UCSD-AML1 (cell line): ENCODE measurements at regions not wholly inside any gene's neighbourhood (a gene's known extent, or its start where the extent isn't known, plus 50 kb on each side); places are given as distances from the start of the nearest gene placed in this dataset.
"Not testable (repeated sequence)": the region's sequence is repeated elsewhere in the genome, so short reads cannot be mapped to it uniquely, and the experiment has no call there.

Experiments
- DNase-seq: peaks from one replicate; lab custom pipeline; 2025; ENCODE audit not compliant: unreplicated experiment; lab: John Stamatoyannopoulos, UW

DNA sequence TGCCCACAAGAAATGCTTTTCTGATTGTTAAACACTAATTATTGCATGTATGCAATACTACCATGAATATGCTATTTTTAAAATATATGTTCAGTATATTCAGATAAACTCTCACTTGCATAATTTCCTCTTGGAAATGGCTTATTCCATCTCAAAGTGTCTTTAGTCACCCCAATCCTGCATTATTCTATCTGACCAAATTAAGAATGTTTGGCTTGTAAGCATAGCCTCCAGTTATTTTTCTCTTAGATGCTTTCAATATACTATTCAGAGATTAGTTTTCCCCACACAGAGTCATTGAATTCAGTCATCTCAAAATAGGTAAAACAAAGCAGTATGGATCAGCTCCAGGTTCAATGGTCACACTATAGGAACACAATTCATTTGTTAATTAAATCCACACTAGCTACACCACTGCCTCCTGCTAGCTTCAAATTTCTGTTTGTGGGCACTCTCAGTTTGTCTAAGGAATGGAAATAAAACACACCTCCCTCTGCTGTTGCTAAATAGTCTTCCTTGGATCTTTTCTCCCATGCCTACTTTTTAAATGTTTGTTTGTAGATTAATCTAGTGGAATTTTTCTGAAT lies 134.6 kb upstream of the TBCA start:
- DNase-seq = no peak

DNA sequence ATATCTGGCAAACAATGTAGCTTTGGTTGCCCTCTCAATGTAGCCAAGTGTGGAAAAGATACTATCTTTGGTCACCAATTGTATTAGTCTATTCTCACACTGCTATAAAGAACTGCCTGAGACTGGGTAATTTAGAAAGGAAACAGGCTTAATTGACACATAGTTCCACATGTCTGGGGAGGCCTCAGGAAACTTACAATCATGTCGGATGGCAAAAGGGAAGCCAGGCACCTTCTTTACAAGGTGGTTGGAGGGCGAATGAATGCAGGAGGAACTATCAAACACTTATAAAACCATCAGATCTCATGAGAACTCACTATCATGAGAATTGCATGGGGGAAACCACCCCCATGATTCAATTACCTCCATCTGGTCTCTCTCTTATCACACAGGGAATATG lies 133.1 kb upstream of the TBCA start:
- no peak for DNase-seq

DNA sequence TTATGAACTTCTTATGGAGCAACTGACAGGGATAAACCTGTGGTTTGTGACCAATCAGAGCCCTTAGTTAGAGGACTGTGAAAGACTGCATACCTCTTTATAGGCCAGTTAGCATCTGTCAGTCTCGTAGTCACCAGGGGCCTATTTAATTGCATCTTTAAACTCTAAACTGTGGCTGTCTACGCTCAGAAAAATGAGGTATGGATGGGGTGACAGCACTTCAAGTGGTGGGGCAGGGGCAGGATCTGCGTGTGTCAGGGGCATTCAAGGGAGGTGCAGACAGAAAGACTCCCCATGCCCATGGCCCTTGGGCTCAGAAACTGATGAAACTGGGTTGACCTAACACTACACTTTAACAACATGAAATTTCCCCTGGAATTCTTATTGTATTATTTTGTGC lies 132.6 kb upstream of the TBCA start:
- DNase-seq = no peak

DNA sequence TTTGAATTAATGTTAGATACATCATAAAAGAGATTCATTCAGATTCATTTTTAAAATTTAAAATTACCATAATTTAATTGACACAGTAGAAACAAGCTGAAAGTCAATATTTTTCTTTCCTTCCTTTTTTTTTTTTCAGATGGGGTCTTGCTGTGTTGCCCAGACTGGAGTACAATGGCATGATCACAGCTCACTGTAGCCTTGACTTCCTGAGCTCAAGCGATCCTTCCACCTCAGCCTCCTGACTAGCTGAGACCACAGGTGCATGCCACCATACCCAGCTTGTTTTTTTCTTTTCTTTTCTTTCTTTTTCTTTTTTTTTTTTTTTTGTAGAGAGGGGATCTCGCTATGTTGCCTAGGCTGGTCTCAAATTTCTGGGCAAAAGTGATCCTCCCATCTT lies 131.6 kb upstream of the TBCA start:
- DNase-seq = no peak

DNA sequence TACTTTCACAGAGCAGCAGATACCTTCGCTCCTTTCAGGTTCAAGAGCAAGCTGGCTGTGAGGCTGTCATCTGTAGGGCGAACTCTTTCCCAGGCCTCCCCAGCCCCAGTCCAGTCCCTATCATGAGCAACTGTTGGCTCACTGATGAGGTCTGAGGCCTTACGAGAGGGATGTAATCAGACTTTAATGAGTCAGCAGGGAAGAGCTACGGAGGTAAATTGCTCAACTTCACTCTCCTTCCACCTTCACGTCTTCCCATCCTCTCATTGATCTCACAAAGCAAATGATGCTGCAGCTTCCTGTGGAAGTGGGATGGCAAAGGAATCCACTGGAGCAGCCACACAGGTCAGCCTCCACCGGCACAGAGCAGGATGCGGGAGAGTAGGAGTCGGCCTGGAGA lies 130.7 kb upstream of the TBCA start:
- no peak for DNase-seq

DNA sequence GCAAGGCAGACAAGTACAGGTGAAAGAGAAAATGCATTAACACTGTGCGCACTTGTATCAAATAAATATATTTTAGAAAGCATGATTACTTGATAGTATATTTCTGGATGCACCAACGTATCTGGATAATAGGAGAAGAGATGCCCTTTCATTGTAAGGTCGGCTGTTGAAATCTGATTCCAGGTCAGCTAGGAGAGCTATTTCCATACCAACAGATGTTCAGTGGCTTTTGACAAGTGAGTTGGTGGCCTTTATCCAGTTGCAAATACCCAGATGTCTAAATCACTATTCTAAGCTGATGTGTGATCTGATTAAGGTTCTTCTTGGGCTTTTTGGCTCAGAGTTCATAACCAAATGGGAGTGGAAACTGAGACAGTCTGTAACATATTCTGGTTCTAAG lies 128.2 kb upstream of the TBCA start:
- DNase-seq = no peak

DNA sequence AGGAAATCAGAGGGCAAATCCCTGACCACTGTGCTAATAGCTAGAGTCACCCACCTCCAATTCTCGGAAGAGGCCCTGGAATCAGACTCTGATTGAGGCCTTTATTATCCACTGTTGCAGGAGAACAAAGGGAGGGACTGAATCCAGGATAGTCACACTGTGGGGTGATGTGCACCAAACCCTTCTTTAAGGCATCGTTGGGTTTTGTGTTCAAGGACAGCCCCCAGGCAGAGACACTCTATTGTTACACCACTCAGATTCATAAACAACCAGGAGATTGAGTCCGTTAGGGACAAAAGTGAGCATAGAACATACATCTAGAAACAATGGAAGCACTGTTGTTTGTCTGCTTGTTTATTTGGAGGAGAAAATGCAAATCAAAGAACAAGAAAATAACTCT lies 124.6 kb upstream of the TBCA start:
- no peak for DNase-seq

DNA sequence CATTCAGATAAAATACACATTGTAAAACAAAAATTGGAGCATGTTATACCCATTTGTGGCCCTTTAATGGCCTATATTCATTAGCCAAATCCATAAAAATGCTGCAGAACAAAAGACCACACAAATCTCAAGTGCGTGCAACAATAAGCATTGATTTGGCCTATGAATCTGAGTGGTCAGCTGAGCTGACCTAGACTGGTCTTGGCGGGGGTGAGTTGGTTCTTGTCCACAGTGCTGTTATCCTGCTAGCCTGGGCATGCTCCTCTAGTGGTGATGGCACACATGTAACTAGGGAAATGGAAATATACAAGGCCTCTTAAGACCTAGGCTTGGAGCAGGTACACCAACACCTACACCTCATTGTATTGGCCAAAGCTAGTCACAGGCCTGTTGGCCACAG lies 122.2 kb upstream of the TBCA start:
- no peak for DNase-seq

DNA sequence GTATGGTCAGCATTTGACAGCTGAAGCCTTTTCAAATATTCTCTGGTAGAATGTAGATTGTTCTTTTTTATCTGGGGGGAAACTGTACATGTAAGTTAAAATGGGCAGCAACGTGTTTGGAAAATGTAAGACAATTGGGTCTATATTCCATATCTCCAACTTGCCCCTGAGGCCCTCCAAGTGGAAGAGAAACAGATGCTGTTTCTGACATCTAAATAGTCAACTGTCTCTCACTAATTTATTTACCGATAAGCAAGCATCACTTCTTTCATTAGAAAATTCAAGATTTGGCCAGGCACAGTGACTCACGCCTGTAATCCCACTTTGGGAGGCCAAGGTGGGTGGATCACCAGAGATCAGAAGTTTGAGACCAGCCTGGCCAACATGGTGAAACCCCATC lies 120.2 kb upstream of the TBCA start:
- DNase-seq = no peak

DNA sequence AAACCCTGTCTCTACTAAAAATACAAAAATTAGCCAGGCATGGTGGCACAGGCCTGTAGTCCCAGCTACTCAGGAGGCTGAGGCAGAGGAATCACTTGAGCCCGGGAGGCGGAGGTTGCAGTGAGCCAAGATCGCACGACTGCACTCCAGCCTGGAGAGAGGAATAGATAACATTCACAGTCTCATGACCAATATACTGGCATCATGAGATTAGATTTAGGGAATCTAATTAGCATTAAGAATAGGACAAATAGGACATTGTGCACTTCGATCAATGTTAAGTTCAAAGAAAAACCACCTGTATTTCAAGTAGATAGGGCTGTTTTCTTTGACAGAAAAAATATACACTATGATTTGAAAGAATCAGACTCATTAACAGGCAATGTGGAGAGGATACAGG lies 118.0 kb upstream of the TBCA start:
- DNase-seq = not testable (repeated sequence)

DNA sequence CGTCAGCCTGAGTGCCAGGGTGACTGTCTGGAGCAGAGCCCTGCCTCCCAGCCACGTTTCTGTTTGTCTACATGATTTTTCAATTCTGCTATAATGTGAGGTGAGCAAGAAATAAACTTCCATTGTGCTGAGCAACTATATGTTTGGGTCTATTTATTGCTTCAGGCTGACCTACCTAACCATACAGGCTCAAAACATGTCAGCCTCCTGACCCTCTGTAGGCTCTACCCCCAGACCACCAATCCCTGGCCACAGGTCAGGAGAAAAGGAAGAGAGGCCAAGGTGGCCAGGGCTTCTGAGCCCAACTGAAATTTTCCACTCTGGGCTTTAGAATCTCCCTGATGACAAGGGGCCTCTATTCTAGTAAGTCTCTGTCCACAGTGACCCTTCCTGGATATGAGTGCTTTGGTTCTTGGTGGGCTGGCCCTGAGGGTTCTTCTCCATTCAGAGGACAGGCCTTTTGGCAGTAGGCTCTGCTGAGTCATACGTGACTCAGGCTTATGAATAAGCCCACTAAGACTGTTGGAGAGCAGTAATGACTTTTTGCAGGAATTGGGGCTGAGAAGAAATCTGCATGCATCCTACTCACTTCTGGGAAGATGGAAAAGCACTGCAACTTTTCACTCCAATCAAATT lies 117.2 kb upstream of the TBCA start:
- DNase-seq = no peak

DNA sequence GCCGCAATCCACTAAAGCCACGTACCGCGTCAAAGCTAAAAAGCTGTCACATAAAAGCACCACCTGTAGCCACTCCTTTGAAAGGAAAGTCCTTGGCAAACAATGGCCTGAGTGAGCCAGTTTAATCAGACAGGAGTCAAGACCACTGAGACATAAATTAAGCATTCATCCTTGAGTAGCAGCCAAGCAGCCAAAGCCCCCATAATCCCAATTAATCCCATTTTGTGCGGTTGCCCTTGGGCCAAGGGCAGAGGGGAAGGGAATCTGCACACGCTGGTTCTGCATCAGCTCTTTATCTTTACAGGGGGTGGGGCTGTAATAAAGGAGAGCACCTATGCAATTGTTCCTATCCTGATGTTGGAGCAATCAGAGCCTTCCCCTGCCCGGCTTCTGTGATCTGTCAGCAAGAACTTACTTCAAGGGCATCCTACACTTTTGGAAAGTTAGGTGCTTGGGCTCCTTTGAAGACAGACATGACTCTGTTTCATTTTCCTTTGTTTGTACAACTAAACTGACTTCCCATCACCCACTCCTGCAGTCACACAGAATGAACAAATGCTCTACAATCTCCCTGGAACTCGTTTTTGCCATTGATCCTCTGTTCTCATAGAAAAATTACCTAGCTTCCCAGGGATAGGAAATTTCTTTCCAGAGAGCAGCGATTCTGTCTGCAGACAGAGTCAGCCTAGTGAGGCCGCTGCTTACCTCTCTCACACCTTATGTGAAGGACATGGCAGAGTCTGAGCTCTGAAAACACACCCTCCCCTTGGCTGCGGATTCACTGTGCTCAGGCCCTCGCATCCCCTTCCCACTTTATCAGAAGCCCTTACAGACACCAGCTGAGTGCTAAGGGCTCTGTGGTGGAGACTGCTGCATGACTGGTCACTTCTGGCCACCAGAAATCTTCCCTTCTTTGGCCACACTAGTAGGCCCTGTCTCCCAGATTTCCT lies 116.2 kb upstream of the TBCA start:
- DNase-seq = no peak

DNA sequence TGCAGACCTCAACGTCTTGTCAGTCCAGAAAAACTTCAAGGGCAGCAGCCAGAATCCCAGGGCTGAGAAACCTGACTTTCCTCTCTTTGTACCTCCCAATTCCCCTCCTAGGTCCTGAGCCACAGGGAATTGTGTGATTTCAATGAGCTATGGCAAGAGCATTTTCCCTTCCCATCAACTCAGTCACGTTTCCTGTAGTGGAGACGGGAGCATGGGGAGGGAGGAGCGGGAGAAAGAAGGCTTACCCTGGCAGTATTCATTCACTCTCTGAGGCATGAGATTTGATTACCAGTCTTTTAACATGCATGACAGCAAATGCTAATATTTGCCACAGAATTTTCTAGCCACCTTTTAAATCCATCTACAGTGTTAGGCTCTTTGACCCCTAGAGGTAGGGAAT lies 109.4 kb upstream of the TBCA start:
- no peak for DNase-seq

DNA sequence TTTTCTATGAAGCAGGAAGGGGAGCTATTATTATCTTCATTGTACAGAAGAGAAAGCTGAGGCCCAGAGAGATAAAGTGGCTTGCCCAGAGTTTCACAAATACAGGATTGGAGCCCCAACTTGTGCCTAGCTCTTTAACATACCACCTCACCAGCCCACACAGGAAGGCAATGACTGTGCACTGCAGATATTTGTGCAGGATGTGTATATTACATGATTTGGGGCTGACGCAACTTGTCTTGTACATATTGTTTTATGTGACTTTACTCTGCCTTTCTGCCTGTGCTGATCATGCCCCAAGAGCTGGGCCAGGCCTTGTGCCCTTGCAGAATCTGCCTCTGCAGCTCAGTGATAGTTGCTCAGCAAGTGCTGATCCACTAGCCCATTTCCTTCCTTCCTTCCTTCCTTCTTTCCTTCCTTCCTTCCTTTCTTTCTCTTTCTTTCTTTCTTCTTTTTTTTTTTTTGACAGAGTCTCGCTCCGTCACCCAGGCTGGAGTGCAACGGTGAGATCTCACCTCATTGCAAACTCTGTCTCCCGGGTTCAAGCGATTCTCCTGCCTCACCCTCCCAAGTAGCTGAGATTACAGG lies 106.6 kb upstream of the TBCA start:
- peak; percentile 42 for DNase-seq

DNA sequence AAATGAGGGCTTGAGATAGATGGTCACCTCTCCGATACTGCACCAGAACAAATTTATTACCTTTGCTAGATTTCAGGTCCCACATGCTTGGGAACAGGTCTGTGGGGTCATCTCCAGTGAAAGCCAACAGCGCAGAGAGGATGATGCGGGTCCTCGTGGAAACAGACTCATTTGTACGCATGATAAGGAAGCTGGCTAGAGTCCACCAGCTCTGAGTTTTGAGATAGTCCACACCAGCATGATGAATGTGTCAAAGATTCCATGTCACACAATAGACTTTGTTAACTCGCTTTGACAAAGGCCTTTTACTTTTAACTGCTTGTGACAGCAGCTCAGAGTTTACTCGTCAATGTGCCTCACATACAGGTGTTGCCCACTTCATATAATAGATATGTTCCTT lies 105.4 kb upstream of the TBCA start:
- no peak for DNase-seq

DNA sequence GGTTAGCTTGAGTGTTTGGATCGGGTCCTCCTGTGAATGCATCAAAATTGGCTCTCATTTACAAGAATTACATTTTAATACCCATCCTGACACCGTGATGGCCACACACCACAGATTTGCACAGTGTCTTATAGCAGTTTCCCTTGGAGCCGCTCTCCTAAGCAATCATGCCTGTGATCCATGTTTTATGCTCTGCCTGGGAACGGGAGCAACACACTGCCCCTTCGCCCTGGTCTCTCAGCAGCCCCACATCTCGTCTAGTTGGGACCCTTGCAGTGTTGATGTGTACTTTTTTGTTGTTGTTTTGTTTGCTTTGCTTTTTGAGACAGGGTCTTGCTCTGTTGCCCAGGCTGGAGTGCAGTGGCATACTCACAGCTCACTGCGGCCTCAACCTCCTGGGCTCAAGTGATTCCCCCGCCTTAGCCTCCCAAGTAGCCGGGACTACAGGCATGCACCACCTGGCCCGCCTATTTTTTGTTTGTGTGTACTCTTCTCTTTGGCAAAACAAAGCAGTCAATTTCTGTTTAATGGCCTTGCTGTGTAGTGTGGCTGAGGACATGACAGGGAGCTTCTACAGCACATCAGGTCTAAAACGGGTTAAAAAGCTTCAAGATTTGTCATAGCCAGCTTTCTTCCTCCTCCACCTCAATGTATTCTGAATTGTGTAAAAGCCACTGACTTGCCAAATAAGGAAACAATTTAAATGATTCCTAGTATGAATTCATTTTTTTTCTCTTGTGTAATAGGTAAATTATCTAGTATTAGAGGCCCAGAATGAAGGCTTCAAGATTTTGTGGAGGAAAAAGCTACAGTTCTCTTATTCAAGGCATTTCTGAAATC lies 101.6 kb upstream of the TBCA start:
- no peak for DNase-seq

DNA sequence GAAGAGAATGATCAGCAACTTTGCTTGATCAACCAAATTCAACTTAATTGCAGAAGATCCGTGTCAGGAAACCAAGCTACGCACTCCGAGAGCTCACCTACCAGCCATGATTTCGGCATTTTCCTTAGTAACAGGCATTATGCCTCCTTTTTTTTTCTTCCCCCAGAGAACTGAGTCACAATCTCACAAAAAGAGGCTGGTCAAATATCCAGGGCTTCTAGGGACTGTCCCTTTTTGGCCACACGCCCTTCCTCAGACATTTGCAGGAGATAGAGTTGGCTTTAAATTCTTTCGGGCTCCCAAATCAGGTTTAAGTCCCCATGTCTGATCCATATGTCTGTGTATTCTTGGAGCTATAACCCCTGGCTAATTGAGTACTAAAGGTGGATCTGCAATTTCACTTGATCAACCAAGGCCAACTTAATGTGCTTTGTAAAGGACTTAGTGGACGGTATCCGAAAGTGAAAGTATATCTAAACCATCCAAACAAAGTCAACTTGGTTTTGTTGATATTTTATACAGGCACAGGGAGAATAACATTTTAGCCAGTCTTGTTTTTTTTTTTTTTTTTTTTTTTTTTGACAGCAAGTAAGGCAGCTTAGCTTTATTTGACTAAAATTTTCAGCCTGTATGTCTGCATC lies 100.8 kb upstream of the TBCA start:
- DNase-seq = no peak

DNA sequence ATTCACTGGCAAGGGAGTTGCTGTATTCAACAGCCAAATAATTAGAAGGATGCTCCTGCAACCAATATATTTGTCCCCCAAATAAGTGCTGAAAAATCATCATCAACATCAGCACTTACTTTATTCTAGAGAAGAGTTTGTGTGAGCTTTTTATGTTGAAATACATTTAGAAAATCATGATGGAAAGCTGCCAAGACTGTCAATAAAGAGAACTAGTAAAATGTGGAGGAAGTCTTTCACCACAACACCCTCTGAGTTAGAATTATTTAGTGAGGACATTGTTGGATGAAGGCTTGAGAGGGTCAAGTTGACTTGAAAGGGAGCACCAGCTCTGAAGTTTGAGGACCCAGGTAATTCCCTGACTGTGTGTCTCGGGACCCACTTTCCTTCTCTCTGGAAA lies 100.2 kb upstream of the TBCA start:
- no peak for DNase-seq

DNA sequence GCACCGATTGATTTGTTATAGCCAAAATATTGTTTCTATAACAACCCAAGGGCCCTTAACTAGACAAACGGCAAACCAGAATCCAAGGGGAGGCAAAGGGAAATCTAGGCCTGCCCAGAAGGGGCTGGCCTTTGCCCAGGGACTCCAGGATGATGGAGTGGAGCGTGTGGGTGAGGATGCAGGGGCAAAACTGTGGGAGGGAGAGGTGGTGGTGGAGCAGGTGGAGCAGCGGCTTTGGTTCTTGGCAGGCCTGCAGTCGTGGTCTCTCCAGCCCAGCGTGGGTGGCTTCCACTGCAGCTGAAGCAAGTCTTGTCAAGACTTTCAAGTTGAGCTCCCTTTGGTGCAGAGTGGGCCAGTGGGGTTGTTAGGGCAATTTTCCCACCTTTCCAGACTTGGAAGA lies 98.6 kb upstream of the TBCA start:
- no peak for DNase-seq

DNA sequence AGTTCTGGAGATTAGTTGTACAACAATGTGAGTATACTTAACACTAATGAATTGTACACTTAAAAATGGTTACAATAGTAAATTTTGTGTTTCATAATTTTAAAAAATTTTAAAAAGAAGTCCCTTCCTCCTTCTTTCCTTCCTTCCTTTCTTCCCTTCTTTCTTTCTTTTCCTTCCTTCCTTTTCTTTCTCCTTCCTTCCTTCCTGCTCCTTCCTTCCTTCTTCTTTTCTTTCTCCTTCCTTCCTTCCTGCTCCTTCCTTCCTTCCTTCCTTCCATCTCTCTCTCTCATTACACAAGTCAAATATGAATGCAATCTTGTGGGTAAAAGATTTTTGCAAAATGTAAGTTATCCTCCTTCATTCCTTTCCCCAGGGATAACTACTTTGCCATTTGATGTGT lies 97.1 kb upstream of the TBCA start:
- DNase-seq = no peak

DNA sequence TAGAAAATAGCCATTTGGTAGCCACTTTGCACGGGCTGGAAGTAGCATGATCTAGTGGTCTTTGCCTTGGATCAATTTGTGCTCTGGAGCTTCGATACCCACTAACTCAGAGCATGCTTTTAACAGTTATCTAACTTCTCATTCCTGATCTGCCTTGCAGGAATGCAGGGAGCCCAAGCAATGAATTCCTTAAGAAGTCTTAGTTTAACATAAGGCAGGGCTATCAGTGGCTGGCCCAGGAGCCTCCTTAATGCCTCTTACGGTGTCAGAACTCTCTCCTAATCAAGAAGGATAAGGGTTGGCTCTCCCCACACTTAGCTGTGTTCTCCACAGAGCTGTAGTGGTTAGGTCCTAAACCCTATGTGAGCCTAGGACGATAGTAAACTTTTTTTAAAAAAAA lies 95.8 kb upstream of the TBCA start:
- DNase-seq = no peak
